IMR-90 (cell line): ENCODE measurements at regions not wholly inside any gene's neighbourhood (a gene's known extent, or its start where the extent isn't known, plus 50 kb on each side); places are given as distances from the start of the nearest gene placed in this dataset.

ENCODE experiments used
- ATAC-seq: fragments of 200-7000 bp; cut with Tn5 transposase; 2 replicates; pipeline ENCODE4 v1.9.1; 2020; ENCODE audit warnings: low read depth, mild to moderate bottlenecking, moderate library complexity
- BruUV-seq: library from RNA; stranded (reverse); fragments of 400-500 nt; replicated peaks from 2 replicates; lab custom pipeline; 2021; lab: Mats Ljungman, UMichigan
- CTCF ChIA-PET: fragments of 300-600 bp; formaldehyde crosslinking; extraction: SDS; loops from one replicate; lab custom pipeline; 2021; ENCODE audit warnings: antibody characterized with exemption; lab: Yijun Ruan, JAX
- POLR2A ChIA-PET: fragments of 300-600 bp; sonication (Branson Sonifier 250); formaldehyde crosslinking; loops from one replicate; lab custom pipeline; 2022; ENCODE audit warnings: antibody characterized with exemption; ENCODE audit not compliant: unreplicated experiment; lab: Charles Lee
- DNase-seq: peaks from one replicate; pipeline ENCODE4 v3.0.0; 2013
- H2AFZ ChIP-seq: replicated peaks from 2 replicates; pipeline ENCODE3; 2013; ENCODE audit warnings: low read length, mild to moderate bottlenecking; ENCODE audit not compliant: poor library complexity
- H2AK5ac ChIP-seq: 2 replicates; pipeline ENCODE4 v1.6.1; 2013; ENCODE audit warnings: low read depth, low read length, inconsistent platforms
- H2AK9ac ChIP-seq: replicated peaks from 2 replicates; pipeline ENCODE3; 2013; ENCODE audit warnings: mild to moderate bottlenecking, low read depth, low read length, moderate library complexity; ENCODE audit not compliant: poor library complexity
- H2BK120ac ChIP-seq: 2 replicates; pipeline ENCODE4 v1.6.1; 2013; ENCODE audit warnings: low read depth, low read length, inconsistent platforms
- H2BK15ac ChIP-seq: 3 replicates; pipeline ENCODE4 v1.6.1; 2013; ENCODE audit warnings: low read depth, low read length, inconsistent platforms
- H2BK20ac ChIP-seq: 2 replicates; pipeline ENCODE4 v1.6.1; 2013; ENCODE audit warnings: low read depth, mild to moderate bottlenecking, inconsistent platforms, low read length, moderate library complexity
- H2BK5ac ChIP-seq: 2 replicates; pipeline ENCODE4 v1.6.1; 2013; ENCODE audit warnings: mild to moderate bottlenecking, low read depth, low read length, inconsistent platforms; ENCODE audit not compliant: poor library complexity, severe bottlenecking
- H3K14ac ChIP-seq: replicated peaks from 2 replicates; pipeline ENCODE4 v1.6.1; 2013; ENCODE audit warnings: low read depth, low read length, inconsistent platforms
- H3K18ac ChIP-seq: 2 replicates; pipeline ENCODE4 v1.6.1; 2013; ENCODE audit warnings: low read depth, low read length, control low read depth
- H3K23ac ChIP-seq: 2 replicates; pipeline ENCODE4 v1.6.1; 2013; ENCODE audit warnings: low read depth, low read length, inconsistent platforms
- H3K27ac ChIP-seq: 2 replicates; pipeline ENCODE4 v1.5.1; 2013; ENCODE audit warnings: mild to moderate bottlenecking, control low read depth, low read length; ENCODE audit not compliant: insufficient read depth
- H3K27me3 ChIP-seq: 2 replicates; pipeline ENCODE4 v1.6.1; 2013; ENCODE audit warnings: low read length; ENCODE audit not compliant: control insufficient read depth, insufficient read depth
- H3K36me3 ChIP-seq: 2 replicates; pipeline ENCODE4 v1.6.1; 2013; ENCODE audit warnings: low read length, mixed read lengths; ENCODE audit not compliant: control insufficient read depth, insufficient read depth
- H3K4ac ChIP-seq: 2 replicates; pipeline ENCODE4 v1.6.1; 2013; ENCODE audit warnings: low read depth, low read length, inconsistent platforms
- H3K4me1 ChIP-seq: 2 replicates; pipeline ENCODE4 v1.6.1; 2013; ENCODE audit warnings: low read length, mixed read lengths; ENCODE audit not compliant: control insufficient read depth, insufficient read depth
- H3K4me2 ChIP-seq: 2 replicates; pipeline ENCODE4 v1.6.1; 2013; ENCODE audit warnings: low read depth, mild to moderate bottlenecking, control low read depth, low read length, moderate library complexity
- H3K4me3 ChIP-seq: 2 replicates; pipeline ENCODE4 v1.5.1; 2013; ENCODE audit warnings: low read depth, mild to moderate bottlenecking, control low read depth, low read length, moderate library complexity; ENCODE audit not compliant: insufficient read depth
- H3K56ac ChIP-seq: 2 replicates; pipeline ENCODE4 v1.6.1; 2013; ENCODE audit warnings: low read length, inconsistent platforms; ENCODE audit not compliant: insufficient read depth; ENCODE audit errors: extremely low read depth
- H3K79me1 ChIP-seq, 2 experiments: 2 replicates each; pipeline ENCODE4 v1.6.1; 2013; ENCODE audit warnings: low read length in 2 of 2, inconsistent platforms in 1 of 2, low read depth in 1 of 2
- H3K9ac ChIP-seq: 2 replicates; pipeline ENCODE4 v1.6.1; 2013; ENCODE audit warnings: low read depth, low read length, control low read depth
- H3K9me1 ChIP-seq: 2 replicates; pipeline ENCODE4 v1.6.1; 2013; ENCODE audit warnings: low read length, inconsistent platforms; ENCODE audit not compliant: insufficient read depth
- H3K9me3 ChIP-seq: 2 replicates; pipeline ENCODE4 v1.6.1; 2013; ENCODE audit warnings: low read length; ENCODE audit not compliant: control insufficient read depth, insufficient read depth
- H4K20me1 ChIP-seq: 2 replicates; pipeline ENCODE4 v1.6.1; 2013; ENCODE audit warnings: low read length, inconsistent platforms; ENCODE audit not compliant: insufficient read depth
- H4K5ac ChIP-seq: 2 replicates; pipeline ENCODE4 v1.6.1; 2013; ENCODE audit warnings: mild to moderate bottlenecking, low read depth, low read length, control low read depth
- H4K8ac ChIP-seq, 2 experiments: 2 replicates each; pipeline ENCODE4 v1.6.1; 2013; ENCODE audit warnings: low read depth in 2 of 2, low read length in 2 of 2, control low read depth in 1 of 2, inconsistent platforms in 1 of 2
- H4K91ac ChIP-seq: 2 replicates; pipeline ENCODE4 v1.6.1; 2013; ENCODE audit warnings: low read depth, low read length, inconsistent platforms; ENCODE audit not compliant: insufficient read depth
- CHD1 ChIP-seq: IDR thresholded peaks from 2 replicates; pipeline ENCODE4 v1.6.1; 2012; ENCODE audit warnings: low read depth, low read length, improper control_type of control experiment
- MXI1 ChIP-seq: IDR thresholded peaks from 2 replicates; pipeline ENCODE4 v1.6.1; 2012; ENCODE audit warnings: low read depth, mild to moderate bottlenecking, low read length, moderate library complexity, borderline replicate concordance
- NFE2L2 ChIP-seq: fragments of 150-350 bp; IDR thresholded peaks from 2 replicates; pipeline ENCODE4 v1.6.1; 2016; ENCODE audit warnings: low read depth, mild to moderate bottlenecking, low read length
- RFX5 ChIP-seq: IDR thresholded peaks from 2 replicates; pipeline ENCODE4 v1.8.0; 2012; ENCODE audit warnings: low read depth, mild to moderate bottlenecking, low read length, moderate library complexity
- SMC3 ChIP-seq: fragments of 150-350 bp; IDR thresholded peaks from 2 replicates; pipeline ENCODE4 v1.6.1; 2016; ENCODE audit warnings: low read depth, mild to moderate bottlenecking, antibody characterized with exemption, low read length, moderate library complexity
- WGBS, 2 experiments: methylation state at CpG; one replicate each; pipeline versions ENCODE4 v1.1.5 to v1.1.7; 2013; ENCODE audit warnings: missing lambda C conversion rate in 2 of 2; ENCODE audit not compliant: insufficient read length in 1 of 2; ENCODE audit errors: extremely low coverage in 2 of 2; 5-methylcytosine and 5-hydroxymethylcytosine counted together
- dilution Hi-C: fragments of 300-500 bp; cut with HindIII; formaldehyde crosslinking; loops from one replicate; pipeline ENCODE4 v1.14.3; 2018; ENCODE audit warnings: low sequenced_read_pairs; ENCODE audit not compliant: unreplicated experiment
- in situ Hi-C: fragments of 300-500 bp; cut with MboI; formaldehyde crosslinking; loops from 3 replicates; pipeline ENCODE4 v1.14.3; 2019; ENCODE audit warnings: low sequenced_read_pairs, inconsistent platforms, mixed read lengths
- intact Hi-C: fragments of 100-400 bp; cut with micrococcal nuclease; formaldehyde crosslinking; loops from 2 replicates; pipeline ENCODE4 v1.10.0; 2022
- TF ChIP-seq, protein P1 (sequence below): fragments of 150-350 bp; IDR thresholded peaks from 2 replicates; pipeline ENCODE4 v1.6.1; 2016; ENCODE audit warnings: low read depth, mild to moderate bottlenecking, low read length, moderate library complexity, borderline replicate concordance
- TF ChIP-seq, protein P2 (sequence below): fragments of 150-350 bp; IDR thresholded peaks from 2 replicates; pipeline ENCODE4 v1.6.1; 2017; ENCODE audit warnings: mild to moderate bottlenecking, antibody characterized with exemption, low read length, low read depth

DNA sequence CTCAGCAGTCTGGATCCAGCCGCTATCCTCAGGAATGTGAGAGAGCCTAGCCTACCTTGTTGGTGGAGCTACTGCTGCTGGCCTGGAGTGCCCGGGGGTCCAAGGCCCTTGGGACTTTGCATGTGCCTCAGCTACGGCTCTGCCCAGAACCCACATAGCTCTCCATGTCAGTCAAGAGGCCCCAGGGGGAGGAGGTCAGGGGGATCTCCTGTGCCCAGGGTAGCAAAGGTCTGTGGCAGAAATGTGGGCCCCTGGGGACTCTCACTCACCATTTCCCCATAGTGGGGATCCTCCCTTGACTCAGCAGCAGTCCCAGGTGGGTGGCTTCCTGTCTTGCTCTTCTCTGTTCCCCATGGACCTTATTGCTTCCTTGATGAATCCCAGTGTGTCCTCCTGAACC lies 342.7 kb upstream of the CHAC2 start:
- WGBS, 2 experiments, result no CpG with 5 or more reads among the region's 3 CpGs
- ChIA-PET CTCF (no interaction called here), POLR2A (no interaction called here)
- Histone ChIP-seq H2AK9ac (peak overlapping the region; percentile 24), H3K23ac (no peak overlapping the region), H3K27me3 (no peaks in the 10 kb centered on the region; the same call in 1 of the 2 replicates), H3K4ac (no peak overlapping the region), H3K9me3 (no peaks in the 10 kb centered on the region), H3K4me2 (no peak overlapping the region), H3K56ac (no peak overlapping the region), H4K91ac (no peak overlapping the region), H3K9ac (no peak overlapping the region), H3K27ac (no peak overlapping the region), H3K4me1 (no peaks in the 10 kb centered on the region), H4K20me1 (no peaks in the 10 kb centered on the region), H2AFZ (no peak overlapping the region), H2BK15ac (no peak overlapping the region), H4K5ac (no peak overlapping the region), H3K4me3 (no peak overlapping the region), H2BK20ac (no peak overlapping the region), H4K8ac (no peak overlapping the region), H2BK5ac (no peak overlapping the region), H2AK5ac (no peak overlapping the region; the same call in 1 of the 2 replicates), H3K14ac (no peak overlapping the region), H3K79me1 (no peaks in the 10 kb centered on the region), H3K9me1 (no peaks in the 10 kb centered on the region), H3K18ac (no peak overlapping the region), H3K36me3 (no peaks in the 10 kb centered on the region), H2BK120ac (no peak overlapping the region)
- intact Hi-C loops, result no loop called here
- in situ Hi-C loops, result loop anchor here (10.0 kb wide), 1 partner anchor 320 kb away; no protein-coding TSS in a partner anchor
- dilution Hi-C loops, result no loop called here
- DNase-seq (no peak), ATAC-seq (no peak)
- TF ChIP-seq RFX5 (no peak), SMC3 (no peak), NFE2L2 (no peak), CHD1 (no peak), MXI1 (no peak)
- TF ChIP-seq, protein P1, sequence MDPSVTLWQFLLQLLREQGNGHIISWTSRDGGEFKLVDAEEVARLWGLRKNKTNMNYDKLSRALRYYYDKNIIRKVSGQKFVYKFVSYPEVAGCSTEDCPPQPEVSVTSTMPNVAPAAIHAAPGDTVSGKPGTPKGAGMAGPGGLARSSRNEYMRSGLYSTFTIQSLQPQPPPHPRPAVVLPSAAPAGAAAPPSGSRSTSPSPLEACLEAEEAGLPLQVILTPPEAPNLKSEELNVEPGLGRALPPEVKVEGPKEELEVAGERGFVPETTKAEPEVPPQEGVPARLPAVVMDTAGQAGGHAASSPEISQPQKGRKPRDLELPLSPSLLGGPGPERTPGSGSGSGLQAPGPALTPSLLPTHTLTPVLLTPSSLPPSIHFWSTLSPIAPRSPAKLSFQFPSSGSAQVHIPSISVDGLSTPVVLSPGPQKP, result no peak
- TF ChIP-seq, protein P2, sequence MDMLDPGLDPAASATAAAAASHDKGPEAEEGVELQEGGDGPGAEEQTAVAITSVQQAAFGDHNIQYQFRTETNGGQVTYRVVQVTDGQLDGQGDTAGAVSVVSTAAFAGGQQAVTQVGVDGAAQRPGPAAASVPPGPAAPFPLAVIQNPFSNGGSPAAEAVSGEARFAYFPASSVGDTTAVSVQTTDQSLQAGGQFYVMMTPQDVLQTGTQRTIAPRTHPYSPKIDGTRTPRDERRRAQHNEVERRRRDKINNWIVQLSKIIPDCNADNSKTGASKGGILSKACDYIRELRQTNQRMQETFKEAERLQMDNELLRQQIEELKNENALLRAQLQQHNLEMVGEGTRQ, result no peak
- no TSS peak for BruUV-seq
